ENCODE measurements at regions not wholly inside any gene's neighbourhood (a gene's known extent, or its start where the extent isn't known, plus 50 kb on each side); places are given as distances from the start of the nearest gene placed in this dataset.

- TF ChIP-seq POLR2A (IDR thresholded peaks at IDR 0.05; ENCODE audit: low read depth, low read length) (no peak), POLR2AphosphoS5 (IDR thresholded peaks at IDR 0.05; ENCODE audit: low read depth, low read length) (no peak)
These were observed 137.8 kb upstream of the SKOR2 start for GRCh38 chr18:47389210-47389609.

All from GM12891 (cell line).